HG02840 (cell line): ENCODE measurements at regions not wholly inside any gene's neighbourhood (a gene's known extent, or its start where the extent isn't known, plus 50 kb on each side); places are given as distances from the start of the nearest gene placed in this dataset.

Experiments
- ATAC-seq: cut with Tn5 transposase; IDR thresholded peaks from one replicate; pipeline ENCODE4 v1.9.1; 2021; ENCODE audit warnings: mild to moderate bottlenecking, moderate library complexity, moderate number of reproducible peaks; ENCODE audit not compliant: unreplicated experiment, low FRiP score

- ATAC-seq = no peak
These were observed 119.6 kb upstream of the PMFBP1 start for GRCh38 chr16:72291531-72291981.

GRCh38 chr16:72291121-72291520, 119.2 kb upstream of the PMFBP1 start:
- ATAC-seq = no peak

- ATAC-seq = no peak
These were observed 115.7 kb upstream of the PMFBP1 start for GRCh38 chr16:72287649-72288048.

GRCh38 chr16:72286936-72287620, 115.1 kb upstream of the PMFBP1 start:
- no peak for ATAC-seq

GRCh38 chr16:72285728-72286127, 113.8 kb upstream of the PMFBP1 start:
- no peak for ATAC-seq

- no peak for ATAC-seq
These were observed 113.4 kb upstream of the PMFBP1 start for GRCh38 chr16:72285324-72285723.

GRCh38 chr16:72284042-72284789, 112.3 kb upstream of the PMFBP1 start:
- ATAC-seq = no peak

GRCh38 chr16:72282362-72282761, 110.4 kb upstream of the PMFBP1 start:
- no peak for ATAC-seq

- ATAC-seq = no peak
These were observed 106.3 kb upstream of the PMFBP1 start for GRCh38 chr16:72278301-72278700.

GRCh38 chr16:72277749-72278148, 105.8 kb upstream of the PMFBP1 start:
- ATAC-seq = no peak

- no peak for ATAC-seq
These were observed 99.8 kb upstream of the PMFBP1 start for GRCh38 chr16:72271699-72272240.

GRCh38 chr16:72270531-72270930, 98.6 kb upstream of the PMFBP1 start:
- ATAC-seq = no peak

- no peak for ATAC-seq
These were observed 94.9 kb upstream of the PMFBP1 start for GRCh38 chr16:72266836-72267235.

GRCh38 chr16:72264771-72265170, 92.8 kb upstream of the PMFBP1 start:
- ATAC-seq = no peak

- ATAC-seq = no peak
These were observed 90.8 kb upstream of the PMFBP1 start for GRCh38 chr16:72262711-72263110.

- ATAC-seq = no peak
These were observed 89.2 kb upstream of the PMFBP1 start for GRCh38 chr16:72261127-72261526.

GRCh38 chr16:72256398-72257066, 84.6 kb upstream of the PMFBP1 start:
- no peak for ATAC-seq

- ATAC-seq = no peak
These were observed 83.8 kb upstream of the PMFBP1 start for GRCh38 chr16:72255786-72256185.

- no peak for ATAC-seq
These were observed 75.9 kb upstream of the PMFBP1 start for GRCh38 chr16:72247821-72248253.

GRCh38 chr16:72246423-72246822, 74.5 kb upstream of the PMFBP1 start:
- peak; percentile 91 for ATAC-seq

- ATAC-seq = no peak
These were observed 72.9 kb upstream of the PMFBP1 start for GRCh38 chr16:72244853-72245252.
